HEK293 (cell line): ENCODE measurements at regions not wholly inside any gene's neighbourhood (a gene's known extent, or its start where the extent isn't known, plus 50 kb on each side); places are given as distances from the start of the nearest gene placed in this dataset.

Source experiments
- CTCF ChIA-PET: fragments of 350-600 bp; formaldehyde crosslinking; extraction: SDS; loops from one replicate; lab custom pipeline; 2021; ENCODE audit warnings: antibody characterized with exemption; lab: Yijun Ruan, JAX
- POLR2A ChIA-PET: fragments of 300-600 bp; formaldehyde crosslinking; extraction: SDS; loops from one replicate; lab custom pipeline; 2020; ENCODE audit warnings: antibody characterized with exemption, inconsistent platforms; lab: Yijun Ruan, JAX
- H3K27ac ChIP-seq: fragments of 200-500 bp; sonication (Bioruptor generic); 2 replicates; pipeline ENCODE4 v1.5.1; 2014; ENCODE audit warnings: low read depth, low read length, control low read depth, inconsistent platforms; ENCODE audit errors: extremely low read depth
- H3K36me3 ChIP-seq, 2 experiments: fragments of 200-500 bp in 1 of 2; sonication (Bioruptor generic) in 1 of 2; 1 replicate in 1 of 2; 2 replicates in 1 of 2; pipeline ENCODE4 v1.5.1; 2014 to 2017; ENCODE audit warnings: inconsistent platforms in 2 of 2, low read length in 2 of 2; ENCODE audit not compliant: control insufficient read depth in 2 of 2, insufficient read depth in 1 of 2
- H3K4me1 ChIP-seq: fragments of 200-500 bp; sonication (Bioruptor generic); 2 replicates; pipeline ENCODE4 v1.5.1; 2014; ENCODE audit warnings: mild to moderate bottlenecking, low read length, inconsistent platforms; ENCODE audit not compliant: control insufficient read depth, insufficient read depth
- H3K4me3 ChIP-seq: 2 replicates; pipeline ENCODE4 v1.5.1; 2011; ENCODE audit warnings: low read depth, mild to moderate bottlenecking, control low read depth, low read length, moderate library complexity
- H3K9me3 ChIP-seq: fragments of 200-500 bp; sonication (Bioruptor generic); 2 replicates; pipeline ENCODE4 v1.5.1; 2014; ENCODE audit warnings: low read depth, low read length, inconsistent platforms; ENCODE audit not compliant: control insufficient read depth, insufficient read depth
- BCL6B ChIP-seq: fragments of 450-650 bp; formaldehyde crosslinking; IDR thresholded peaks from 2 replicates; pipeline ENCODE4 v1.5.1; 2017; ENCODE audit warnings: missing biosample characterization, missing genetic modification characterization
- OSR2 ChIP-seq: fragments of 450-650 bp; formaldehyde crosslinking; IDR thresholded peaks from 2 replicates; pipeline ENCODE4 v1.5.1; 2016; ENCODE audit warnings: missing biosample characterization, missing genetic modification characterization
- PRDM10 ChIP-seq: fragments of 450-650 bp; formaldehyde crosslinking; IDR thresholded peaks from 2 replicates; pipeline ENCODE4 v1.5.1; 2016; ENCODE audit warnings: missing biosample characterization, missing genetic modification characterization
- REPIN1 ChIP-seq: fragments of 450-650 bp; formaldehyde crosslinking; IDR thresholded peaks from 2 replicates; pipeline ENCODE4 v1.5.1; 2017; ENCODE audit warnings: missing biosample characterization, missing genetic modification characterization, low read depth
- ZBTB20 ChIP-seq: fragments of 450-650 bp; formaldehyde crosslinking; IDR thresholded peaks from 2 replicates; pipeline ENCODE4 v1.5.1; 2016; ENCODE audit warnings: missing biosample characterization, missing genetic modification characterization
- ZNF19 ChIP-seq: fragments of 450-650 bp; formaldehyde crosslinking; IDR thresholded peaks from 2 replicates; pipeline ENCODE4; 2016; ENCODE audit warnings: missing biosample characterization, missing genetic modification characterization, low read depth
- ZNF266 ChIP-seq: fragments of 450-650 bp; formaldehyde crosslinking; IDR thresholded peaks from 2 replicates; pipeline ENCODE4 v1.5.1; 2016; ENCODE audit warnings: missing biosample characterization, missing genetic modification characterization, low read depth
- ZNF449 ChIP-seq: fragments of 450-650 bp; formaldehyde crosslinking; IDR thresholded peaks from 2 replicates; pipeline ENCODE4 v1.5.1; 2017; ENCODE audit warnings: missing biosample characterization, mild to moderate bottlenecking, missing genetic modification characterization, moderate library complexity
- ZNF488 ChIP-seq: fragments of 450-650 bp; formaldehyde crosslinking; IDR thresholded peaks from 2 replicates; pipeline ENCODE4 v1.5.1; 2016; ENCODE audit warnings: missing biosample characterization, missing genetic modification characterization
- ZNF610 ChIP-seq: fragments of 450-650 bp; formaldehyde crosslinking; IDR thresholded peaks from 2 replicates; pipeline ENCODE4 v1.5.1; 2016; ENCODE audit warnings: missing biosample characterization, missing genetic modification characterization, borderline replicate concordance
- ZNF626 ChIP-seq: fragments of 450-650 bp; sonication (Bioruptor Pico); formaldehyde crosslinking; IDR thresholded peaks from 2 replicates; pipeline ENCODE4 v1.5.1; 2018; ENCODE audit warnings: missing biosample characterization, missing genetic modification characterization, inconsistent platforms
- ZNF670 ChIP-seq: fragments of 450-650 bp; formaldehyde crosslinking; IDR thresholded peaks from 2 replicates; pipeline ENCODE4 v1.5.1; 2016; ENCODE audit warnings: missing biosample characterization, missing genetic modification characterization, low read depth

- no peak for TF ChIP-seq PRDM10 (tag by site-specific recombination)
- TF ChIP-seq ZNF266 (tag by site-specific recombination) = no peak
- no peak for TF ChIP-seq ZNF19 (tag by site-specific recombination)
These were observed 554.2 kb upstream of the KCNMB2 start (continued) for GRCh38 chr3:177982034-177982433.

- no peak overlapping the region for H3K4me3 ChIP-seq
- no peak overlapping the region for H3K27ac ChIP-seq
- POLR2A ChIA-PET = no interaction called here
- no peaks in the 10 kb centered on the region for H3K9me3 ChIP-seq
- TF ChIP-seq REPIN1 (tag by site-specific recombination) (no peak), OSR2 (no peak), ZBTB20 (no peak), ZNF449 (tag by site-specific recombination) (no peak), ZNF626 (tag by site-specific recombination) (no peak), ZNF670 (tag by site-specific recombination) (no peak)
- H3K36me3 ChIP-seq = no peaks in the 10 kb centered on the region
- CTCF ChIA-PET = no interaction called here
- H3K4me1 ChIP-seq = no peaks in the 10 kb centered on the region
These were observed 552.9 kb upstream of the KCNMB2 start for GRCh38 chr3:177983320-177983719.

GRCh38 chr3:177992993-177993970 lies 543.0 kb upstream of the KCNMB2 start:
- H3K4me3 ChIP-seq = no peak overlapping the region
- H3K27ac ChIP-seq = no peak overlapping the region
- H3K36me3 ChIP-seq = no peaks in the 10 kb centered on the region
- no peaks in the 10 kb centered on the region for H3K4me1 ChIP-seq
- POLR2A ChIA-PET = no interaction called here
- TF ChIP-seq ZNF488 (tag by site-specific recombination) (no peak), BCL6B (tag by site-specific recombination) (no peak), ZNF610 (no peak)
- CTCF ChIA-PET = no interaction called here
- H3K9me3 ChIP-seq = no peaks in the 10 kb centered on the region
